ENCODE measurements at regions not wholly inside any gene's neighbourhood (a gene's known extent, or its start where the extent isn't known, plus 50 kb on each side); places are given as distances from the start of the nearest gene placed in this dataset.

DNA sequence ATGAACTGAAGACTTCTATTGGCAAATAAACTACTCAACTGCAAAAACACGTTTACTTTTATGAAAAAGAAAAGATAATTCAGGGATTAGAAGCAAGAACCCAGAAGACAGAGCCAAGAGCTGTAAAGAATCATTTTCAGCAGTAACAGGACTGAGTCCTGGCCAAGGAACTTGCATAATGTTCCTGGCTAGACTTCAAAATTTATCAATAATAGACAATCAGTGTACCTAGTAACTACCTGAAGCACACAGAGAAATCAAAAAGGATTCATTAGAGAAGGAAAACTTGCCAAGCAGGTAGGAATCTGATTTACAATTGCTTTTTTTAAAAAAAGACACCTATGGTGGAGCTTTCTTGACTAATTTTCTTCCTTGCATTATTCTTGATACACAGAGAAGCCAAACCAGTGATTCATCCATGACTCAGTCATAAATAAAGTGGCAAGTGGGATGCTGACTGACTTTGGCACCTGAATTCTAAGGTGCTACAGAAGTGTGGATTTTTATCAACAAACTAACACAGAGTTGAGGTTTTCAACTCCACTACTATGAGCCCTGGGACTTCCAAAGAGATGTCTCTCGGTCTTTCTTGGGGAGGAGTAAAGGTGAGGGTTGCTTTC, 281.3 kb downstream of the BMP7 start:
- no peaks in the 10 kb centered on the region for H3K36me3 ChIP-seq (ENCODE audit: insufficient read depth, low read length)
- H3K9me3 ChIP-seq (ENCODE audit: control insufficient read depth in 1 of 2, insufficient read depth in 1 of 2, low read length in 2 of 2): peaks cover 7 to 10% of the 10 kb centered on the region in 2 experiments
- intact Hi-C loops (cut with DNase I, micrococcal nuclease): no loop called here
- Mint-ChIP-seq H3K36me3 (ENCODE audit: low read depth) (no peaks in the 10 kb centered on the region), H3K27ac (no peak overlapping the region), H3K9me3 (peaks cover 11% of the 10 kb centered on the region), H3K27me3 (peaks cover 9% of the 10 kb centered on the region), H3K4me3 (no peak overlapping the region), H3K4me1 (ENCODE audit: low read depth) (no peaks in the 10 kb centered on the region)
- no peak overlapping the region for H3K4me3 ChIP-seq (ENCODE audit: low read length)
- CTCF ChIA-PET: no interaction called here
- ATAC-seq (ENCODE audit: poor library complexity): no peak
- no peak for TF ChIP-seq CTCF (IDR thresholded peaks at IDR 0.05)
- H3K27me3 ChIP-seq (ENCODE audit: control insufficient read depth in 1 of 2, insufficient read depth in 2 of 2, low read length in 2 of 2): no peaks in the 10 kb centered on the region
- H3K27ac ChIP-seq (ENCODE audit: low read depth in 1 of 2, low read length in 2 of 2): no peak overlapping the region
- no peak for DNase-seq
- POLR2A ChIA-PET: no interaction called here
- H3K4me1 ChIP-seq (ENCODE audit: insufficient read depth, low read length): no peaks in the 10 kb centered on the region

- Mint-ChIP-seq H3K36me3 (ENCODE audit: low read depth) (no peaks in the 10 kb centered on the region), H3K9me3 (peaks cover 11% of the 10 kb centered on the region), H3K4me1 (ENCODE audit: low read depth) (no peaks in the 10 kb centered on the region), H3K27ac (no peak overlapping the region), H3K4me3 (no peak overlapping the region), H3K27me3 (peaks cover 13% of the 10 kb centered on the region)
- Histone ChIP-seq H3K27ac (ENCODE audit: low read depth in 1 of 2, low read length in 2 of 2) (no peak overlapping the region), H3K9me3 (ENCODE audit: control insufficient read depth in 1 of 2, insufficient read depth in 1 of 2, low read length in 2 of 2) (peaks cover 7 to 10% of the 10 kb centered on the region in 2 experiments), H3K4me3 (ENCODE audit: low read length) (no peak overlapping the region), H3K4me1 (ENCODE audit: insufficient read depth, low read length) (no peaks in the 10 kb centered on the region), H3K36me3 (ENCODE audit: insufficient read depth, low read length) (no peaks in the 10 kb centered on the region), H3K27me3 (ENCODE audit: control insufficient read depth in 1 of 2, insufficient read depth in 2 of 2, low read length in 2 of 2) (peaks cover 0 to 5% of the 10 kb centered on the region in 2 experiments)
- POLR2A ChIA-PET: no interaction called here
- CTCF ChIA-PET: no interaction called here
- intact Hi-C loops (cut with DNase I, micrococcal nuclease): no loop called here
- DNase-seq (no peak), ATAC-seq (ENCODE audit: poor library complexity) (no peak)
- no peak for TF ChIP-seq CTCF (IDR thresholded peaks at IDR 0.05)
These were observed 280.0 kb downstream of the BMP7 start for GRCh38 chr20:56986476-56986875.

GRCh38 chr20:56986931-56987720, 279.3 kb downstream of the BMP7 start:
- POLR2A ChIA-PET: no interaction called here
- H3K4me1 Mint-ChIP-seq (ENCODE audit: low read depth): no peaks in the 10 kb centered on the region

More at GRCh38 chr20:56986931-56987720, 279.3 kb downstream of the BMP7 start:
- H3K36me3 Mint-ChIP-seq (ENCODE audit: low read depth): no peaks in the 10 kb centered on the region
- ATAC-seq (ENCODE audit: poor library complexity) (no peak), DNase-seq (no peak)
- no peak for TF ChIP-seq CTCF (IDR thresholded peaks at IDR 0.05)
- H3K4me3 ChIP-seq (ENCODE audit: low read length): no peak overlapping the region
- H3K9me3 Mint-ChIP-seq: peaks cover 11% of the 10 kb centered on the region
- H3K27me3 Mint-ChIP-seq: peaks cover 10% of the 10 kb centered on the region
- H3K4me3 Mint-ChIP-seq: no peak overlapping the region
- no peaks in the 10 kb centered on the region for H3K36me3 ChIP-seq (ENCODE audit: insufficient read depth, low read length)
- H3K27ac Mint-ChIP-seq: no peak overlapping the region
- CTCF ChIA-PET: no interaction called here
- H3K27ac ChIP-seq (ENCODE audit: low read depth in 1 of 2, low read length in 2 of 2): no peak overlapping the region
- H3K27me3 ChIP-seq (ENCODE audit: control insufficient read depth in 1 of 2, insufficient read depth in 2 of 2, low read length in 2 of 2): peaks cover 0 to 5% of the 10 kb centered on the region in 2 experiments
- peaks cover 7 to 10% of the 10 kb centered on the region in 2 experiments for H3K9me3 ChIP-seq (ENCODE audit: control insufficient read depth in 1 of 2, insufficient read depth in 1 of 2, low read length in 2 of 2)
- no peaks in the 10 kb centered on the region for H3K4me1 ChIP-seq (ENCODE audit: insufficient read depth, low read length)
- intact Hi-C loops (cut with DNase I, micrococcal nuclease): no loop called here

Data from CD4-positive, alpha-beta T cell (primary cell).